ENCODE measurements at regions not wholly inside any gene's neighbourhood (a gene's known extent, or its start where the extent isn't known, plus 50 kb on each side); places are given as distances from the start of the nearest gene placed in this dataset.

- H3K27ac Mint-ChIP-seq: no peak overlapping the region
- no peaks in the 10 kb centered on the region for H3K9me3 Mint-ChIP-seq
- no peak for ATAC-seq
- H3K36me3 Mint-ChIP-seq: no peaks in the 10 kb centered on the region
- H3K4me1 Mint-ChIP-seq: no peaks in the 10 kb centered on the region
- H3K27me3 Mint-ChIP-seq: no peaks in the 10 kb centered on the region
- H3K4me3 Mint-ChIP-seq: no peak overlapping the region
Observed at GRCh38 chr5:120866997-120867396, 402.9 kb downstream of the PRR16 start.

- no peak overlapping the region for H3K4me3 Mint-ChIP-seq
- ATAC-seq: no peak
- no peaks in the 10 kb centered on the region for H3K9me3 Mint-ChIP-seq
- H3K27me3 Mint-ChIP-seq: no peaks in the 10 kb centered on the region
- no peaks in the 10 kb centered on the region for H3K36me3 Mint-ChIP-seq
- no peaks in the 10 kb centered on the region for H3K4me1 Mint-ChIP-seq
- H3K27ac Mint-ChIP-seq: no peak overlapping the region
Observed at GRCh38 chr5:120869831-120870230, 405.7 kb downstream of the PRR16 start.

- no peaks in the 10 kb centered on the region for H3K4me1 Mint-ChIP-seq
- H3K4me3 Mint-ChIP-seq: no peak overlapping the region
Observed at GRCh38 chr5:120872297-120872696, 408.2 kb downstream of the PRR16 start.

GRCh38 chr5:120873083-120873482 is 409.0 kb downstream of the PRR16 start:
- ATAC-seq: no peak
- H3K27ac Mint-ChIP-seq: no peak overlapping the region
- no peak overlapping the region for H3K4me3 Mint-ChIP-seq
- no peaks in the 10 kb centered on the region for H3K4me1 Mint-ChIP-seq
- H3K36me3 Mint-ChIP-seq: no peaks in the 10 kb centered on the region
- no peaks in the 10 kb centered on the region for H3K27me3 Mint-ChIP-seq
- H3K9me3 Mint-ChIP-seq: no peaks in the 10 kb centered on the region

More at GRCh38 chr5:120872297-120872696, 408.2 kb downstream of the PRR16 start:
- H3K27ac Mint-ChIP-seq: no peak overlapping the region
- H3K36me3 Mint-ChIP-seq: no peaks in the 10 kb centered on the region
- no peak for ATAC-seq
- H3K27me3 Mint-ChIP-seq: no peaks in the 10 kb centered on the region
- H3K9me3 Mint-ChIP-seq: no peaks in the 10 kb centered on the region

- Mint-ChIP-seq H3K27ac (no peak overlapping the region), H3K9me3 (no peaks in the 10 kb centered on the region), H3K36me3 (no peaks in the 10 kb centered on the region), H3K4me1 (no peaks in the 10 kb centered on the region), H3K4me3 (no peak overlapping the region), H3K27me3 (no peaks in the 10 kb centered on the region)
- ATAC-seq: no peak
Observed at GRCh38 chr5:120874081-120874862, 410.2 kb downstream of the PRR16 start.

- Mint-ChIP-seq H3K9me3 (no peaks in the 10 kb centered on the region), H3K36me3 (no peaks in the 10 kb centered on the region), H3K4me1 (no peaks in the 10 kb centered on the region), H3K27ac (no peak overlapping the region), H3K4me3 (no peak overlapping the region), H3K27me3 (no peaks in the 10 kb centered on the region)
- ATAC-seq: no peak
Observed at GRCh38 chr5:120882038-120882775, 418.1 kb downstream of the PRR16 start.

GRCh38 chr5:120886351-120886860 is 422.3 kb downstream of the PRR16 start:
- H3K4me3 Mint-ChIP-seq: no peak overlapping the region
- no peaks in the 10 kb centered on the region for H3K9me3 Mint-ChIP-seq
- peak; percentile 59 for ATAC-seq

GRCh38 chr5:120895660-120896059 is 431.6 kb downstream of the PRR16 start:
- Mint-ChIP-seq H3K36me3 (no peaks in the 10 kb centered on the region), H3K9me3 (no peaks in the 10 kb centered on the region), H3K4me3 (no peak overlapping the region), H3K4me1 (no peaks in the 10 kb centered on the region), H3K27ac (no peak overlapping the region), H3K27me3 (no peaks in the 10 kb centered on the region)
- ATAC-seq: no peak

More at GRCh38 chr5:120886351-120886860, 422.3 kb downstream of the PRR16 start:
- H3K27ac Mint-ChIP-seq: no peak overlapping the region
- no peaks in the 10 kb centered on the region for H3K36me3 Mint-ChIP-seq
- no peaks in the 10 kb centered on the region for H3K27me3 Mint-ChIP-seq
- no peaks in the 10 kb centered on the region for H3K4me1 Mint-ChIP-seq

GRCh38 chr5:120901199-120901598 is 437.1 kb downstream of the PRR16 start:
- no peak overlapping the region for H3K27ac Mint-ChIP-seq
- peaks cover 2% of the 10 kb centered on the region for H3K9me3 Mint-ChIP-seq
- ATAC-seq: no peak
- no peaks in the 10 kb centered on the region for H3K36me3 Mint-ChIP-seq
- no peaks in the 10 kb centered on the region for H3K4me1 Mint-ChIP-seq
- no peaks in the 10 kb centered on the region for H3K27me3 Mint-ChIP-seq
- no peak overlapping the region for H3K4me3 Mint-ChIP-seq

- Mint-ChIP-seq H3K27ac (no peak overlapping the region), H3K4me1 (no peaks in the 10 kb centered on the region), H3K27me3 (no peaks in the 10 kb centered on the region), H3K9me3 (peaks cover 2% of the 10 kb centered on the region), H3K36me3 (no peaks in the 10 kb centered on the region), H3K4me3 (no peak overlapping the region)
- no peak for ATAC-seq
Observed at GRCh38 chr5:120907953-120908352, 443.9 kb downstream of the PRR16 start.

- Mint-ChIP-seq H3K4me1 (no peaks in the 10 kb centered on the region), H3K27me3 (no peaks in the 10 kb centered on the region), H3K4me3 (no peak overlapping the region), H3K27ac (no peak overlapping the region), H3K36me3 (no peaks in the 10 kb centered on the region), H3K9me3 (no peaks in the 10 kb centered on the region)
- no peak for ATAC-seq
Observed at GRCh38 chr5:120910629-120911028, 446.5 kb downstream of the PRR16 start.

GRCh38 chr5:120913396-120913795 is 449.3 kb downstream of the PRR16 start:
- H3K27ac Mint-ChIP-seq: no peak overlapping the region
- no peak overlapping the region for H3K4me3 Mint-ChIP-seq
- H3K9me3 Mint-ChIP-seq: no peaks in the 10 kb centered on the region
- no peaks in the 10 kb centered on the region for H3K4me1 Mint-ChIP-seq
- peak; percentile 16 for ATAC-seq
- H3K27me3 Mint-ChIP-seq: no peaks in the 10 kb centered on the region
- no peaks in the 10 kb centered on the region for H3K36me3 Mint-ChIP-seq

GRCh38 chr5:120917214-120917758 is 453.2 kb downstream of the PRR16 start:
- no peaks in the 10 kb centered on the region for H3K4me1 Mint-ChIP-seq
- H3K4me3 Mint-ChIP-seq: no peak overlapping the region
- H3K27ac Mint-ChIP-seq: no peak overlapping the region
- no peak for ATAC-seq
- no peaks in the 10 kb centered on the region for H3K36me3 Mint-ChIP-seq
- no peaks in the 10 kb centered on the region for H3K27me3 Mint-ChIP-seq
- H3K9me3 Mint-ChIP-seq: no peaks in the 10 kb centered on the region

GRCh38 chr5:120919017-120919416 is 454.9 kb downstream of the PRR16 start:
- no peaks in the 10 kb centered on the region for H3K27me3 Mint-ChIP-seq
- H3K36me3 Mint-ChIP-seq: no peaks in the 10 kb centered on the region
- no peak overlapping the region for H3K27ac Mint-ChIP-seq
- H3K9me3 Mint-ChIP-seq: no peaks in the 10 kb centered on the region
- H3K4me1 Mint-ChIP-seq: no peaks in the 10 kb centered on the region
- H3K4me3 Mint-ChIP-seq: no peak overlapping the region
- ATAC-seq: no peak

- no peaks in the 10 kb centered on the region for H3K27me3 Mint-ChIP-seq
- no peaks in the 10 kb centered on the region for H3K36me3 Mint-ChIP-seq
- no peaks in the 10 kb centered on the region for H3K9me3 Mint-ChIP-seq
- no peaks in the 10 kb centered on the region for H3K4me1 Mint-ChIP-seq
- ATAC-seq: no peak
- H3K27ac Mint-ChIP-seq: no peak overlapping the region
- H3K4me3 Mint-ChIP-seq: no peak overlapping the region
Observed at GRCh38 chr5:120923026-120923425, 458.9 kb downstream of the PRR16 start.
